OCI-LY1 (cell line): ENCODE measurements at regions not wholly inside any gene's neighbourhood (a gene's known extent, or its start where the extent isn't known, plus 50 kb on each side); places are given as distances from the start of the nearest gene placed in this dataset.

Experiments used
- H2AFZ ChIP-seq: fragments of 200-600 bp; sonication (generic), shearing (Covaris generic); 2 replicates; pipeline ENCODE4 v1.6.0; 2014; ENCODE audit warnings: antibody characterized with exemption, mild to moderate bottlenecking, low read length
- H3F3A ChIP-seq: fragments of 200-600 bp; sonication (generic), shearing (Covaris generic); 2 replicates; pipeline ENCODE4 v1.6.0; 2014; ENCODE audit warnings: mild to moderate bottlenecking, antibody characterized with exemption, low read length, moderate library complexity; ENCODE audit not compliant: insufficient read depth
- H3K27ac ChIP-seq: fragments of 200-600 bp; sonication (generic); 2 replicates; pipeline ENCODE4 v1.5.1; 2014; ENCODE audit warnings: low read length, mixed run types, mild to moderate bottlenecking, low read depth; ENCODE audit not compliant: poor library complexity, severe bottlenecking
- H3K27me3 ChIP-seq: fragments of 200-600 bp; sonication (generic); 2 replicates; pipeline ENCODE4 v1.6.0; 2014; ENCODE audit warnings: antibody characterized with exemption, mild to moderate bottlenecking, low read length, moderate library complexity; ENCODE audit not compliant: insufficient read depth
- H3K36me3 ChIP-seq: fragments of 200-600 bp; sonication (generic); 2 replicates; pipeline ENCODE4 v1.6.1; 2014; ENCODE audit warnings: mild to moderate bottlenecking, antibody characterized with exemption, low read length, moderate library complexity, mixed read lengths; ENCODE audit not compliant: insufficient read depth
- H3K4me1 ChIP-seq: fragments of 200-600 bp; sonication (generic); 2 replicates; pipeline ENCODE4 v1.5.1; 2014; ENCODE audit warnings: mild to moderate bottlenecking, low read length, moderate library complexity; ENCODE audit not compliant: insufficient read depth, severe bottlenecking
- H3K4me2 ChIP-seq: fragments of 200-600 bp; sonication (generic), shearing (Covaris generic); 2 replicates; pipeline ENCODE4 v1.6.1; 2014; ENCODE audit warnings: low read length
- H3K4me3 ChIP-seq: fragments of 200-600 bp; sonication (generic); 2 replicates; pipeline ENCODE4 v1.5.1; 2014; ENCODE audit warnings: low read length, low read depth, mild to moderate bottlenecking, mixed read lengths; ENCODE audit not compliant: poor library complexity, severe bottlenecking
- H3K79me2 ChIP-seq: fragments of 200-600 bp; shearing (Covaris generic); 2 replicates; pipeline ENCODE4 v1.6.1; 2016; ENCODE audit warnings: mixed run types, low read length, mixed read lengths; ENCODE audit not compliant: insufficient read depth
- H3K9ac ChIP-seq: fragments of 200-600 bp; sonication (generic), shearing (Covaris generic); 2 replicates; pipeline ENCODE4 v1.6.1; 2014; ENCODE audit warnings: mild to moderate bottlenecking, low read length, mixed read lengths
- H3K9me2 ChIP-seq: fragments of 200-600 bp; sonication (generic), shearing (Covaris generic); 2 replicates; pipeline ENCODE4 v1.6.1; 2014; ENCODE audit warnings: low read depth, mild to moderate bottlenecking, low read length, mixed read lengths
- H3K9me3 ChIP-seq: fragments of 200-600 bp; shearing (Covaris generic); 2 replicates; pipeline ENCODE4 v1.6.1; 2014; ENCODE audit warnings: low read length, mixed read lengths
- H4K20me1 ChIP-seq: fragments of 200-600 bp; sonication (generic), shearing (Covaris generic); 2 replicates; pipeline ENCODE4 v1.6.0; 2016; ENCODE audit warnings: mild to moderate bottlenecking, low read length; ENCODE audit not compliant: insufficient read depth
- EZH2 ChIP-seq: fragments of 200-600 bp; sonication (generic), shearing (Covaris generic); IDR thresholded peaks from 2 replicates; pipeline ENCODE4 v1.8.0; 2017; ENCODE audit warnings: borderline replicate concordance, mixed run types, mild to moderate bottlenecking, antibody characterized with exemption, low read length, moderate library complexity, mixed read lengths
- TF ChIP-seq, protein P1 (sequence below): fragments of 200-600 bp; sonication (generic), shearing (Covaris generic); IDR thresholded peaks from 2 replicates; pipeline ENCODE4 v1.5.1; 2017; ENCODE audit warnings: mild to moderate bottlenecking, antibody characterized with exemption, low read length, moderate library complexity, mixed read lengths

DNA sequence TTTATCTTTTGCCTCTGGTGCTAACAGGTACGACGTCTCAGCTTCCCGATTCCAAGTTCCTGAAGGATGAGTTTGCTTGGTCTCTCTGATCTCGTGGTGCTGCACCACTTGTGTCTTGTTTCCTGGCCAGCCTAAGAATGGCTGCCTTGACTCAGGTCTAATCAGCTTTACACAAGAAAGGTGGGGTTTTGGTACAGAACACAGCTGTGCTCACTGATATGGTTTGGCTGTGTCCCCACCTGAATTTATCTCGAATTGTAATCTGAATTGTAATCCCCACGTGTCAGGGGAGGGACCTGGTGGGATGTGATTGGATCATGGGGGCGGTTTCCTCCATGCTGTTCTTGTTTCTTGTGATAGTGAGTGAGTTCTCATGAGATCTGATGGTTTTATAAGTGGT lies 305.3 kb upstream of the NOCT start:
- no peak for TF ChIP-seq EZH2
- TF ChIP-seq, protein P1, sequence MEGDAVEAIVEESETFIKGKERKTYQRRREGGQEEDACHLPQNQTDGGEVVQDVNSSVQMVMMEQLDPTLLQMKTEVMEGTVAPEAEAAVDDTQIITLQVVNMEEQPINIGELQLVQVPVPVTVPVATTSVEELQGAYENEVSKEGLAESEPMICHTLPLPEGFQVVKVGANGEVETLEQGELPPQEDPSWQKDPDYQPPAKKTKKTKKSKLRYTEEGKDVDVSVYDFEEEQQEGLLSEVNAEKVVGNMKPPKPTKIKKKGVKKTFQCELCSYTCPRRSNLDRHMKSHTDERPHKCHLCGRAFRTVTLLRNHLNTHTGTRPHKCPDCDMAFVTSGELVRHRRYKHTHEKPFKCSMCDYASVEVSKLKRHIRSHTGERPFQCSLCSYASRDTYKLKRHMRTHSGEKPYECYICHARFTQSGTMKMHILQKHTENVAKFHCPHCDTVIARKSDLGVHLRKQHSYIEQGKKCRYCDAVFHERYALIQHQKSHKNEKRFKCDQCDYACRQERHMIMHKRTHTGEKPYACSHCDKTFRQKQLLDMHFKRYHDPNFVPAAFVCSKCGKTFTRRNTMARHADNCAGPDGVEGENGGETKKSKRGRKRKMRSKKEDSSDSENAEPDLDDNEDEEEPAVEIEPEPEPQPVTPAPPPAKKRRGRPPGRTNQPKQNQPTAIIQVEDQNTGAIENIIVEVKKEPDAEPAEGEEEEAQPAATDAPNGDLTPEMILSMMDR = no peak
- no peaks in the 10 kb centered on the region for H3K79me2 ChIP-seq
- no peaks in the 10 kb centered on the region for H3K9me2 ChIP-seq
- no peaks in the 10 kb centered on the region for H4K20me1 ChIP-seq
- no peak overlapping the region for H2AFZ ChIP-seq
- H3K4me1 ChIP-seq = no peaks in the 10 kb centered on the region
- H3K4me3 ChIP-seq = no peak overlapping the region
- no peaks in the 10 kb centered on the region for H3K36me3 ChIP-seq
- H3K4me2 ChIP-seq = no peak overlapping the region
- H3K27ac ChIP-seq = no peak overlapping the region
- no peak overlapping the region for H3K9ac ChIP-seq
- H3K27me3 ChIP-seq = no peaks in the 10 kb centered on the region
- no peaks in the 10 kb centered on the region for H3F3A ChIP-seq
- H3K9me3 ChIP-seq = no peaks in the 10 kb centered on the region

DNA sequence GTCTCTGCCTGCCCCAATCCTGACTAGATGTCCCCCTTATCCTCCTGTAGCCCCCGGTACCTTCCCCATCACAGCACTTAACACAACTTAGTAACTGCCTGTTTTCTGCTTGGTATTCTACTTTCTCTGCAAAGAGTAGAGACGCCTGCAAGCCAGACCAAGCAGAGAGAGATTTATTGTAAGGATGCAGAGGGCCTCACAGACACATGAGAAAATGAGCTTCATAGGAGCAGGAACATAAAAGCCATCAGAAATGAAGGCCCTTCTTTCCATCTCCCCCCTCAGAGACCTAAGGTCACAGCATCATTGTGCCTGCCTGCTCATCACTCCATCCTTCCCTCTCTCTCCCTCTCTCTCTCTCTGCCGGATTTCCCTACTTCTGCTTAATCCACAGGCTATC lies 305.7 kb upstream of the NOCT start:
- no peak overlapping the region for H3K27ac ChIP-seq
- no peaks in the 10 kb centered on the region for H3K79me2 ChIP-seq
- H3K9me3 ChIP-seq = no peaks in the 10 kb centered on the region

DNA sequence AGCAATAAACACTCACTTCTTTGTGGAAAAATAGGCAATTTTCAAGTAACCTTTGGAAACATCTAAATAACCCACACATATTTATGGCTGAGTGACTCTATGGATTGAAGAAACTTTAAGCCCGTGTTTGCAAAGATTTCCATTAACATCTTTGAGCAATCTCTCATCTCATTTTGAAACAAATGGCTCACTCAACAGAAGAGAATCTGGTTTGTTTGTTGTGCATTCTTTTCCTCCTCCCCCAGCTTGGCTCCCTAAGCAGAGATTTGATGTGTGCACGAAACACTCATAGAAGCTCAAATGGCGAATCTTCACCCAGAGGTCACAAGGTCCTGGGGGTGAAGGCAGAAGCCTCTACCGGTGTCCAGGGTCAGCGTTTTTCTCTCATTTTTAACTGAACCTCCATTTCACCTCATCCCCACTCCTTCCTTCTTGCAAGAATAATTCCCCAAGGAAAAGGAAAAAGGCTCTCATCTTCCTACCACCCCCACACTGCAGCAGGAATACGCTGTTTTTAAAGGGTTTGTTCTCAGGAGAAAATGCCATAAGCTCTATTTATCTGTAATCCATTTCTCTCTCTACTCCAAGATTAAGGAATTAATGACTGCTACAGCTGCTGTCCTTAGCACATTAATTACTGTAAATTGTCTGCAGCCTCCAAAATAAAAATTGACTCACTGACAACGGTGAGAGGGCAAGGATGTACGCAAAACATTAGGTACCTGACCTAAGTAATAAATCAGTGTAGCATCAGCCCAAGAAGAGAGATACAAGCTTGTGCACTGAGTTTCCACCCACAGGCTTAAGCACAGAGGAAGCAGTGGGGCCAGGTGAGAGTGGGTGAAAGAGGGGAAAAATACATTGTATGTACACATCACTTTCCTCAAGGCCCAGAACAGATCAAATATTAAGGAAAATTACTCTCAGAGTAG lies 307.6 kb upstream of the NOCT start:
- TF ChIP-seq, protein P1 = no peak
- TF ChIP-seq EZH2 = no peak
- Histone ChIP-seq H3K4me2 (no peak overlapping the region), H3K9me3 (no peaks in the 10 kb centered on the region), H3K27ac (no peak overlapping the region), H4K20me1 (no peaks in the 10 kb centered on the region), H3K79me2 (no peaks in the 10 kb centered on the region), H2AFZ (no peak overlapping the region), H3K9me2 (no peaks in the 10 kb centered on the region), H3K27me3 (no peaks in the 10 kb centered on the region), H3K36me3 (no peaks in the 10 kb centered on the region), H3K9ac (no peak overlapping the region), H3K4me1 (no peaks in the 10 kb centered on the region), H3F3A (no peaks in the 10 kb centered on the region), H3K4me3 (no peak overlapping the region)

More for the DNA sequence above, 305.7 kb upstream of the NOCT start:
- no peaks in the 10 kb centered on the region for H3K9me2 ChIP-seq
- no peak overlapping the region for H2AFZ ChIP-seq
- no peaks in the 10 kb centered on the region for H3K4me1 ChIP-seq
- TF ChIP-seq, protein P1 = no peak
- no peak for TF ChIP-seq EZH2
- H3F3A ChIP-seq = no peaks in the 10 kb centered on the region
- no peak overlapping the region for H3K4me3 ChIP-seq
- no peaks in the 10 kb centered on the region for H3K36me3 ChIP-seq
- no peak overlapping the region for H3K9ac ChIP-seq
- H3K27me3 ChIP-seq = no peaks in the 10 kb centered on the region
- no peak overlapping the region for H3K4me2 ChIP-seq
- H4K20me1 ChIP-seq = no peaks in the 10 kb centered on the region
